Esophagus squamous epithelium (tissue), 4 donors: ENCODE measurements at regions not wholly inside any gene's neighbourhood (a gene's known extent, or its start where the extent isn't known, plus 50 kb on each side); places are given as distances from the start of the nearest gene placed in this dataset.

ENCODE experiments used
- CTCF ChIP-seq, 6 experiments: fragments of 450-650 bp in 4 of 6; fragments of 200-600 bp in 2 of 6; sonication (generic) in 2 of 6; IDR thresholded peaks; one replicate each; pipeline ENCODE4 v1.5.1; 2016 to 2019; ENCODE audit warnings: antibody characterized with exemption in 6 of 6, mild to moderate bottlenecking in 4 of 6, moderate library complexity in 4 of 6
- POLR2A ChIP-seq, 4 donors: fragments of 450-650 bp; IDR thresholded peaks; one replicate each; pipeline ENCODE4 v1.6.1; 2017; ENCODE audit warnings: antibody characterized with exemption in 4 of 4, mild to moderate bottlenecking in 4 of 4, moderate library complexity in 3 of 4

GRCh38 chr7:89584896-89585295, 569.4 kb upstream of the STEAP1 start:
- no peak for TF ChIP-seq CTCF (IDR thresholded peaks at IDR 0.05)
- TF ChIP-seq POLR2A (IDR thresholded peaks at IDR 0.05) = no peak
